GM21381 (cell line): ENCODE measurements at regions not wholly inside any gene's neighbourhood (a gene's known extent, or its start where the extent isn't known, plus 50 kb on each side); places are given as distances from the start of the nearest gene placed in this dataset.
"Not testable (repeated sequence)": the region's sequence is repeated elsewhere in the genome, so short reads cannot be mapped to it uniquely, and the experiment has no call there.

ENCODE experiments used
- ATAC-seq: cut with Tn5 transposase; IDR thresholded peaks from one replicate; pipeline ENCODE4 v1.9.1; 2021; ENCODE audit warnings: mild to moderate bottlenecking, moderate library complexity; ENCODE audit not compliant: unreplicated experiment

DNA sequence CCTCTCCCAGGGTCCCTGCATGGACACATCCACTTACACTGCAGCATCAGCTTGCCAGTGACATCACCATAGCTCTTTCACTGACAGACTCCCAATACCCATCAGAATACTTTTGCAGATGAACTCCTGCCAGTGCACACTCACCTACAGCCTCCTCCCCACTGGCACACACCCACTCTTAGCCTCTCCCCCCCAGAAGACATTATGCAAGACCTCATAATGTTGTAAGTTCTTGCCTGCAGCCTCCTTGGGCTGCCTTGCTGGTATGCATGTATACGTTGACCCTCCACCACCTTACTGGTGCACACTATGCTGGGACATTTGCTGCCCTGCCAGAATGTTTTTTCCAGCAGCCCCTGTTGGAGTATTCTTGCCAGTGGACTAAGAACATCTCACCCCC, 324.2 kb downstream of the AEBP2 start:
- no peak for ATAC-seq

DNA sequence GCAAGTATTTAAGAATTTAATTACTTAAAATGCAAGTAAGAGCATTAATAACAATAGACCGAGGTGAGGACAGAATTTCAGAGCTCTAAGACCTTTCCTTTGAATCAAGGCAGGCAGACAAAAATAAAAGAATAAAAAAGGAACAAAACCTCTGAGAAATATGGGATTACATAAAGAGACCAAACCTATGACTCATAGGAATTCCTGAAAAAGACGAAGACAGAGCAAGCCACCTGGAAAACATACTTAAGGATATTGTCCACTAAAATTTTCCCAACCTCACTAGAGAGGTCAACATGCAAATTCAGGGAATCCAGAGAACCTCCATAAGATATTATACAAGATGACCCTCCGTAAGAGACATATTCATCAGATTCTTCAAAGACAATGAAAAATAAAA, 325.1 kb downstream of the AEBP2 start:
- ATAC-seq, result no peak

DNA sequence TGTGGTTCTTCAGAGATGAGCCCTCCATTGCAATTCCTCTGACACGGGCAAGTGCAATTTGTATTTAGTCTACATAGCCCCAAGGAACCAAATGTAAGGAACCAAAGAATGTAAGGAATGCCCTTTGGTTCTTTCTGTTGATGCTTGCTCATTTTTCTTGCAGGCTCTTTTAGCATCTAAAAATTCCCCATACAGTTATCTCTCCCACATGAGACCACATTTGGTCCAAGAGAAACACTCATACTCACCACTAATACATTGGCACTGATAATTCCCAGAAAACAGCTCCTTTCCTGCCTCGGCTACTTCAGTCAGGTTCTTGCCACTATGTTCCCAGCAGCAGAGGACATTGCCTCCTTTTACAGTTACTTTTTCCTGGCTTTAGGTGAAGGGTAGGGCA, 332.6 kb downstream of the AEBP2 start:
- ATAC-seq, result no peak

DNA sequence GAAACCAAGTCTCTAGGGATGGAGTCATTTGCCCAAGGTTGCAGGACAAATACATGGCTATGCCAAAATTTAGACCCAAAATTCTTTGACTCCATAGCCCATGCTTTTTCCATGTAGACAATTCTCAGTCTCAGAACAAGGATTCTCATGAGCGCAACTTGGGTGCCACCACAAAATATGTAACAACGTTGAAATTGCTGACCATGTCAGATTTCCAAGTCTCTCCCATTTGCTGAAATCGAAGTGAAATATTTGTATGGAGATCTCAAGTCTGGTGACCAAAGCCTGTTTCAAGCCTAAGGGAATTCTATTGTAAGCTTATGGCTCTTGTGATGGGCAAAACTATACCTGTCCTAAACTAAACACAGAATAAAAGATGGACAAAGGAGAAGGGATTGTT, 333.5 kb downstream of the AEBP2 start:
- no peak for ATAC-seq

DNA sequence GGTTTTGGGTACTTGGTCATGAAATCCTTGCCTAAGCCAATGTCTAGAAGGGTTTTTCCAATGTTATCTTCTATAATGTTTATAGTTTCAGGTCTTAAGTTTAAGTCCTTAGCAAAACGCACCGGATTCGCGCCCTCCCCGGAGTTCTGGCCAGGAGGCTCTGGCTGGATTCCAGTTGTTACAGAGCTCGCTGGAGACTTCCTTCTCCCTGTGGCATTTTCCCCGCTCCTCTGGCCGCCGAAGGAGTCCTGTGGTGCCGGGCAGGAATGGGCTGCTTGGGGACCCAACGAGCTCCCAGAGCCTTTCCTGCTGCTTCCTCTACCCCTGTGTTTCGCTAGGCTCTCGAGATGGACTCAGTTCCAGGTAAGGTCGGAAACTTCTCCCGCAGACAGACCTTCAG, 335.9 kb downstream of the AEBP2 start:
- no peak for ATAC-seq

DNA sequence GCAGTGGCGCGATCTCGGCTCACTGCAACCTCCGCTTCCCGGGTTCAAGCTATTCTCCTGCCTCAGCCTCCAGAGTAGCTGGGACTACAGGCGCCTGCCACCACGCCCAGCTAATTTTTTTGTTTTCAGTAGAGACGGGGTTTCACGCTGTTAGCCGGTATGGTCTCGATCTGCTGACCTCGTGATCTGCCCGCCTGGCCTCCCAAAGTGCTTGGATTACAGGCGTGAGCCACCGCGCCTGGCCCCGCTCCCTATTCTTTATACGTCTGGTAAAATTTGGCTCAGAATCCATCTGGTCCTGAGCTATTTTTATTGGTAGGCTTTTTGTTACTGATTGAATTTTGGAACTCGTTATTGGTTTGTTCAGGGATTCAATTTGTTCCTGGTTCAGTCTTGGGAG, 336.7 kb downstream of the AEBP2 start:
- not testable (repeated sequence) for ATAC-seq

DNA sequence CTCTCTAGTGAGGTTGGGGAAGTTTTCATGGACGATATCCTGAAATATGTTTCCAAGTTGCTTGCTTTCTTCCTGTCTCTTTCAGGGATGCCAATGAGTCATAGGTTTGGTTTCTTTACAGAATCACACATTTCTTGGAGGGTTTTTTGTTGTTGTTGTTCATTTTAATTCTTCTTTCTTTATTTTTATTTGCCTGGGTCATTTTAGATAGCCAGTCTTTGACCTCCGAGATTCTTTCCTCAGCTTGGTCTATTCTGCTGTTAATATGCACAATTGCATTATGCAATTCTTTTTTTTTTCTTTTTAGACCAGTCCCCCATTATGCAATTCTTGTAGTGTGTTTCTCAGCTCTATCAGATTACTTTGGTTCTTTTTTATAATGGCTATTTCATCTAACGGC, 338.9 kb downstream of the AEBP2 start:
- no peak for ATAC-seq

DNA sequence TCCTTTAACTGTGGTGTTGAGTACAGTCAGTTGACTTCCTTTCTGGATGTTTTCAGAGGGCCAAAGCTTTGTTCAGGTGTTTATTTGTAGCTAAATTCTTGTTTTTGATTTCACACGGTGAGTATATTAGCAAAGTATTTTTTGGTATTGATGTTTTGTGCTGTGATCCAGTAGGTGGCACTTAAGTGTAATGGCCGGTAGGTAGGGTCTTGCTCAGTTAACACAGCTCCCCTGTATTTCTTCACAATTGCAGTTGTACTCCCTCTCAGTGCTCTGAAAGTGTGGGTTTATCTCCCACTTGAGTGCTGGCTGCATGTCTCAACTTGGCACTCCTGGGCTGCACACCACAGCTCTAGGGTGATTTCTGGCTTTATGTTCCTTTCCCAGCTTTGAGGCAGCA, 339.5 kb downstream of the AEBP2 start:
- ATAC-seq, result no peak

DNA sequence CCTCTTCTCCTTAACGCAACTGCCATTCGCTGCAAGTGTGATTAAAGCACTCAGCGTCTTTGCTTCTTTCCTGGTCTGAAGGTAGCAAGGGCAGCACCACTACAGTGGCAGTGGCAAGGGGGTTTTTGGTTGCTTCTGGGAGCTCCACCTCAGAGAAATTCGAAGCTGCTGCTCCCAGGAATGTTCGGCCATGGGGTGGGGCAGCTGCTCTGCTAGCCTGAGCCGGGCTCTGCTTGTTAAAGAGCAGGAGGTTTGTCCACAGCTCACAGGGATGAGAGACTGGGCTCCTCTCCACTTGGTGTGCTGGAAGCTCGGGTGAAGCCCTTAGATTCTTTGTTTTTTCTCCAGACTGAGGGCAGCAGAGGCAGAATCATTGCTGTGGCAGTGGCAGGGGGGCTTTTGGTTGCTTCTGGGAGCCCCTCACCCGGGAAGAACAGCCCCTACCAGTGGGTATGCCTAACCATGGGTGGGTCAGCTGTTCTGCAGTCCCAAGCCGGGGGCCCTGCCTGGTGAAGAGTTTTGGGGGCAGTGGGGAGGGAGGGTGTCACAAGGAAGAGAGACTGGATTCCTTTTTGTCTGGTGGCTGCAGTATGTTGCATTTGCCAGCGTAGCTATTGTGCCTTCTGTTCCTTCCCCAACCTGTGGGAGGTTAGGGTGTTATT, 340.2 kb downstream of the AEBP2 start:
- no peak for ATAC-seq

DNA sequence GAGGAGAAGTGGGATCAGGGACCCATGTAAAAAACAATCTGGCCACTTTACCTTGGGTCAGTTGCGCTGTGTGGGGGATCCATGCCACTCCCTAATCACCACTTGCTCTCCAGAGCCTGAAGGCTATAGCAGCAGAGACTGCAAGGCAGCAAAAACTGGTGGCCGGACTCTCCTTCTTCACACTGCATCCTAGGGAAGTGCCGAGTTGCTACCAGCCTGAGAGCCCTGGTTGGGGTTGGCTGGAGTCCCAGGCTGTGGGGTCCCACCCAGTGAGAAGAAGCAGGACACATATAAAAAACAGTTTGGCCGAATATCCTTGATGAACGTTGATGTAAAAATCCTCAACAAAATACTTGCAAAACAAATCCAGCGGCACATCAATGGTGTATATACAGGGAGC, 341.2 kb downstream of the AEBP2 start:
- no peak for ATAC-seq

DNA sequence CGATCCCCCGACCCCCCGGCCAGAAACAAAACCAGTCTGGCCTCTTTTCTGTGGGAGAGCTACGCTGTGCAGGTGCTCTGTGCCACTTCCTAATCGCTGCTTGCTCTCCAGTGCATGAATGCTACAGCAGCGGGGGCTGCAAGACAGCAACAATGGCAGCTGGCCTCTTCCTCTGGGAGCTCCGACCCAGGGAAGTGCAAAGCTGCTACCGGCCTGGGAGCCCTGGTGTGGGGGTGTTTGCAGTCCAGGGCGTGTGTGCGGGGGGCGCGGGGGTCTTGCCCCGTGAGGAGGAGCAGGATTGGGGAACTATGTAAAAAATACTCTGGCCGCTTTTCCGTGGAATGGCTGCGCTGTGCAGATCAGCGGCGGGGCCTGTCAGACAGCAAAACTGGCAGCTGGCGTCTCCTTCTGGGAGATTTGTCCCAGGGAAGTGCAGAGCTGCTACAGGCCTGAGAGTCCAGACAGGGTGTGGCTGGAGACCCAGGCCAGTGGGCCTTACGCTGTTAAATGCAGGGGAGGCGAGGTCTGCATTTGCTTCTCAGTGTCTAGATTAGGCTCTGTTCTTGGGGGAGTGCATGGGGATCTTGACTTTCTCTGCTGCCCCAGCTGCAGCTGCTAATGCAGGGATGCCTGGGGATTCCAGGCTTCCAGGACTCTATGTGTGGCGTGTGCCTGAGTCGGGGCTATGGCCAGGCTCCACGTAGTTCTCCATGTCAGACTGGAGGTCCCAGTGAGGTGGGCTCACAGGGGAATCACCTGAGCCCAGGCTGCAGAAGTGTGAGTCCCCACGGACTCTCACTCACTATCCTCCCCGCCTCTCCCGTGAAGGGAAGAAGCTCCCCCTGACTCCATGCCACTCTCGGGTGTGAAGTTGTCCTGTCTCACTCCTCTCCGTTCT, 344.5 kb downstream of the AEBP2 start:
- no peak for ATAC-seq

DNA sequence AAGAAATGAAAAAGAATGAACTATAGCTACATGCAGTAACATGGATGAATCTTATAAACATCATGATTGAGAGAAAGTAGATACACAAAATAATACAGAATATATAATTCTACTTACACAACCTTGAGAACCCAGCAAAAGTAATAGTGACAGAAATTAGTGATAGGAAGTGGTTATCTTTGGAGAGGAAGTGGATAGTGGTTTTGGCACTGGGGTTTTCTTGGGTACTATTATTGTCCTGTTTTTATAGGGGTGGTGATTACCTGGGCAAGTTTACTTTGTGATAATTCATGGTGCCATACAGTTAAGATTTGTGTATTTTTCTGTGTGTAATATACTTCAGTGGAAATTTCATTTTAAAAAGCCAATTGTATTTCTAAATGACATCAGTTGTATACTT, 352.7 kb downstream of the AEBP2 start:
- no peak for ATAC-seq

DNA sequence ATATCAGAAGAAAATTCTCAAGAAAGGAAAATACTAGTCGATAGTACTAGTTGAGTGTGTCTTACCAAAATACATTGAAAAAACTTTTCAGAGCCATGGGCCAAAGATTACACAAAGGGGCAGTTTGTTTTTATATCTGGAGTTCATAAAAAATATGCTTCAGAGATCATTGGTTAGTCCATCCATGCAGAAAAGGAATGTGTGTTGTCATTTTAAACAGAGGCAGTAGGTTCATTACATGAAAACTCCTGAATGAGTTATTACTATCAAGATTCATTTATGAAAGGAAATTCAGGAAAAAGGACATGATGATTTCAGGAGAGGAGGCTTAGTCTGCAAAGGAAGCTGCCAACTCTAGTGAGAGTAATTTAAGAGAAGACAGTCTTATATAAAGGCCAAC, 354.8 kb downstream of the AEBP2 start:
- no peak for ATAC-seq

DNA sequence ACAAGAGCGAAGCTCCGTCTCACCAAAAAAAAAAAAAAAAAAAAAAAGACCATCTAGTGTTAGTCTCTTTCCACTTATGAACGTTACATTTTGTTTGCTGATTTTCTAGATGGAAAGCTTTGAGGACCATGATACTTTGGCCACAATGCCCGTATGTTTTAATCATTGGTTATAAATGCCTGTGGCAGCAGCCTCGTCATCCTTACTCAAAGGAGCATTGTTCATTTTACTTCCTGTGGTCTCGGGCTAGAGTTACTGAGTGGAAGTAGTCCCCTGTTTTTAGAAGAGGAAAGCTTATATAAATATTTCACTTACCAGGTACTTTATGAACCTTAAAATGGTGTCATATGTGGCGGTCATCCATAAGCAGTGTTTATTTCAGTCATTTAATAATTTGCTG, 359.9 kb downstream of the AEBP2 start:
- no peak for ATAC-seq

DNA sequence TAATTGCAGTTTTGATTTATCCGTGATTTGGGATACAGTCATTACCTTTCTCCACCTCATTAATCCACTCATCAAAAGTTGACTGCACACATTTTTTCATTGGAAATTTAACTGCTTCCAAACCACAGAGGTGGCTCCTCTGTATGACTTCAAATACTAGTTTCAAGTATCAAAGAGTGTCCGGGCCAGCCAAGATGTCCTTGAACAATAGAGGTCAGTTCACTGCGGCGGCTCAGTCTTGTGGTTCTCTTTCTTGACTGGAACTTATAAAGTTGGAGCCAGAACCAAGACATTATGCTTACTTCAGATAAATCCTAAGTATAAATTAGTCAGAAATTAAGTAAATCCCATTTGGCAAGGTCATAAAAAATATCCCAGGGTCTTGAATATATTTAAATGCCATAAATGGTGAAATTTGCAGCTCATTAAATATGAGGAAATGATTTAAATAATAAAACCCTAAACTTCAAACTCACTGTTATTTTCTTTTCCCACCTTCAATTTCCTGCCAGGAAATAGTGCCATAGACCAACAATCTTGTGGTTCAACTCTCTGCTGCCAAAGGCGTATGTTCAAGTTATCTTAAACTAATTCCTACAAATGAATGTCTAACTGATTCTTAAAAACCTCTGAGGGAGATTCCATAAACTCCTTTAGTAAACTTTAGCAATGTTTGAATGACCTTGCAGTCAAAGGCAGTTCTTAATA, 360.8 kb downstream of the AEBP2 start:
- ATAC-seq, result no peak

DNA sequence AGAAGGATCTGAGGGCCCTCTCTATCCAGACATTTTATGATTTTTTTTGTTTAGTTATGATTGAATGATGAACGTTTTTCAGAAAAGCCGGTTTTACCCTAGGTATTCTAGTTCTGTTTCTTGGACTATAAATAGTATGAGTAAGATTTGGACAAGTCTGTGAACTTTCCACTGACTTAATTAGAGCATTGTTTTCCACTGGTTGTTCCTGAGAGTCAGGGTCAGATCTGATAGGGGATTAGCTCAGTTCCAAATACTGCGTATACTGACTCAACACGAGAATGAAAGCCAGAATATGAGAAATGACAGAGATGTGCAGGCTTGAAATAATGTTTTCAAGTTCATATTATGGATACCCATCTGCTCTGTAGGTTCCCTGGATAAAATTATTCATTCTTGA, 361.6 kb downstream of the AEBP2 start:
- ATAC-seq, result no peak

DNA sequence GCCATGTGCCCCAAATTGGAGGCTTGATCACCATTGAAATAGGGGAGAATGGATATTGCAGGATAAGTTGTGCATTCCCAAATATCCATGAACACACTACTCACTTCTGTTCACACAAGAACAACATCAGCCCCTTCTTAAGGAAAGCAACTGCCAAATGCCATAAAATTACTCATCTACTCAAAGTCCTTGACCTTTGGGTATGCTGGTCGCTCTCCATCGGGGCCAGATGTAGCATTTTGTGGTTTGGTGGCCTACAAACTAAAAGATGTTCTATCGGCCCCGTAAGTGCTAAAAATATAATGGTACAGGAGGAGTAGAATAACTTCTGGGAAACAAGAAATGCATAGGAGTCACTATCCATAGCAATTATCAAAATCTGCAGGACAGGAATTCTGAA, 362.6 kb downstream of the AEBP2 start:
- no peak for ATAC-seq

DNA sequence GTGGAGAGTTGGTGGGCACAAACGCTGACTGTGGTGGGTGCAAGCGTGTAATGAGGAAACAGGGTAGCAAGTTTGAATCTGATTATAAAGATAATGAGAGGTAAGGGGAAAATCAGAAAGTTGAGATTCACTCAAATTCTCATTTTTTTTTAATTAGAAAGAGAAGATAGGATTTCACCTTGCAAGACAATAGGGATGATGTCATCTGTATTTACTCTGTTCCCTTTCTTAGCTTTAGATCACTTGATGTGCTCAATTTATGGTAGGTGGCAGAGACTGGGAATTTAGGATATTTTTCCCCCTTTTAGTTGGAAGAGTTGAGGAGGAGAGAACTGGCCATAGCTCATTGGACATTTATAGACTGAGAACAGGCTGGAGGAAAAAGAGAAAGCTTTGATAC, 363.6 kb downstream of the AEBP2 start:
- ATAC-seq, result no peak

DNA sequence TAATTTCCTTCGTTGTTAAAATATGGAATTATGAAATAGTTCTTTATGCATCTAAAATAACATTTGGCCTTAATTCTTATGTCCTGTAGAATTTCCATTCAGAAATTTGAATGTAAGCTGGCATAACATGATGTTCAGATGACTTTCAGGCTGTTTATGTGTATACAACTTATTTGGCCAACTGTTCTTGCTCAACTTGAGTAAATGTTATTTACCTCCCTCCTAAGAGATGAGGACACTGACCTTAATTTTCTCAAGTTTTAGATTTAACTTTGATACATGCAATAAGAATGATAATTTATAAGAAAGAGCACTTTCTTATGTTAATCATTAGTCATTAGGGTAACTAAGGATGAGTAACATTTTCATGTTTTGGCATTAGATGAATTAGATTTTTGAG, 365.4 kb downstream of the AEBP2 start:
- no peak for ATAC-seq

DNA sequence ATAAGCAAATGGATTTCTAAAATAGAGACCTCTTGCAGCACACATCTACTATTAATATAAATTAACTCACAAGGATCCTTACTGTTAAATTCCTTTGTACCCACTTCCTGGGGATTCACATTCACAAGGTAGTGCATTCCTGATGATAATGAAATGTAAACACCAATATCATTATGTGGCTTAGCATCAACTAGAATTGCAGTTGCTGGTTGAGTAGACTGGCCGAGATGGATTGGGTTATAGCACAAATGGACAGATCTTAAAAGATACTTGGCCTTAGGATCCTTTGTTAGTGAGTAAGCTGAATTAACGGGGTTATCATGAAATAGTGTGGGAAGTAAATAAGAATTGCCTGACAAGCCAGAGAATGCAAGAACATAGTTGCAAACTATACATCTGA, 369.1 kb downstream of the AEBP2 start:
- ATAC-seq, result no peak

DNA sequence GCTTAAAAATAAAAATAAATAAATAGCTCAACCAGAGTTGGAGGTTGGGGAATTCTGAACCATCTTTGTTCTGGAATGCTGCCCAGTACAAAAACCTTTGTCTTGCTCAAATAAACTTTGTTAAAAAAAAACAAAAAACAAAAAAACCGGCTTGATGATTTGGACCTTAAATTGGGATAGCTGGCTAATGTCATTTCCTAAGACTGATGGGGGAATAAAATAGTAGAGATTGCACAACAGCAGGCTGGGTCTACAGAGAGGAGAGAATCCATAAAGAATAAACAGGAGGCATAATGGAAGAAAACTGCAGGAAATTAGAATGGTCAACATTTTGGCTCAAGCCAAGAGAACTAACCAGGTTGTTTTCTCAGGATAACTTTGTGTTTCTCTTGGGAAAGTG, 370.9 kb downstream of the AEBP2 start:
- ATAC-seq, result no peak

DNA sequence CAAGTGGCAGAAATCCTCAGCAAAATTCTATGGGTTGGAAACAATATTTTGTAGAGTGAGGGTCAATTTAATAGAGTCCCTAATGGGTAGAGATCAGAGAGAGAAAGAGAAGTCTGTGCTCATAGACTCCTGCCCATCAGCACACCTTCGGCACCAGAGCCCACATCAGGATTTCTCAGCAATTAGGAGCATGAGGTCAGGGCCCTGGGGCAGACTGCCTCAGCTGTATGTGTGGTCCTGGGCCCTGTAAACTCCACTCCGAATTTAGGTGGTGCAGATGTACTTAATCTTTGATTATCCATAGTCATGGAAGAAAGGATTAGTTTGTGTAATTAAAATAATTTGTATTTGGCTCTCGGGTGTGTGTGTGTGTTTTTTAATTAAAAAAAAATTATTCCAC, 372.6 kb downstream of the AEBP2 start:
- no peak for ATAC-seq
